ENCODE measurements at regions not wholly inside any gene's neighbourhood (a gene's known extent, or its start where the extent isn't known, plus 50 kb on each side); places are given as distances from the start of the nearest gene placed in this dataset.

DNA sequence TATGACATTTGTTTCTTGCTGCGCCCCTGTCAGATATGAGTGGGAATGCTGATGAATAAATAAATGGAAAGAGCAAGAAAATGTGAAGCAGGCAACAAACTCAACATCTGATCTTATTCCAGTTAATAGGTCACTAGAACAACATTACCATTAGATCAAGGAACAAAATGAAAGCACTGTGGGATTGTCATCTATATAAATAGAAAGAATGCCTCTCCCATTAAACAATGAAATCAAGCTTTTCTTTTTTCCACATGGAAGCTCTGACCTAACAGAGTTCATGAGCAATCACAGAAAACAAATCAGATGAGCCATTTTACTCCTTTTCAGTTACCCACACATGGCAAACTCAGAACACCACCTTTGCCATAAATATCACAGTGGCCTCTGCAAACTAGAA lies 354.8 kb downstream of the SUCLA2 start:
- TF ChIP-seq, protein P1, sequence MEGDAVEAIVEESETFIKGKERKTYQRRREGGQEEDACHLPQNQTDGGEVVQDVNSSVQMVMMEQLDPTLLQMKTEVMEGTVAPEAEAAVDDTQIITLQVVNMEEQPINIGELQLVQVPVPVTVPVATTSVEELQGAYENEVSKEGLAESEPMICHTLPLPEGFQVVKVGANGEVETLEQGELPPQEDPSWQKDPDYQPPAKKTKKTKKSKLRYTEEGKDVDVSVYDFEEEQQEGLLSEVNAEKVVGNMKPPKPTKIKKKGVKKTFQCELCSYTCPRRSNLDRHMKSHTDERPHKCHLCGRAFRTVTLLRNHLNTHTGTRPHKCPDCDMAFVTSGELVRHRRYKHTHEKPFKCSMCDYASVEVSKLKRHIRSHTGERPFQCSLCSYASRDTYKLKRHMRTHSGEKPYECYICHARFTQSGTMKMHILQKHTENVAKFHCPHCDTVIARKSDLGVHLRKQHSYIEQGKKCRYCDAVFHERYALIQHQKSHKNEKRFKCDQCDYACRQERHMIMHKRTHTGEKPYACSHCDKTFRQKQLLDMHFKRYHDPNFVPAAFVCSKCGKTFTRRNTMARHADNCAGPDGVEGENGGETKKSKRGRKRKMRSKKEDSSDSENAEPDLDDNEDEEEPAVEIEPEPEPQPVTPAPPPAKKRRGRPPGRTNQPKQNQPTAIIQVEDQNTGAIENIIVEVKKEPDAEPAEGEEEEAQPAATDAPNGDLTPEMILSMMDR (IDR thresholded peaks at IDR 0.05): no peak
- no peak for TF ChIP-seq POLR2A (IDR thresholded peaks at IDR 0.05)
